ENCODE measurements at regions not wholly inside any gene's neighbourhood (a gene's known extent, or its start where the extent isn't known, plus 50 kb on each side); places are given as distances from the start of the nearest gene placed in this dataset.

- Histone ChIP-seq H3K27me3 (no peaks in the 10 kb centered on the region), H3K27ac (no peak overlapping the region), H3K36me3 (no peaks in the 10 kb centered on the region), H3K9me3 (no peaks in the 10 kb centered on the region), H3K4me1 (no peaks in the 10 kb centered on the region), H3K4me3 (no peak overlapping the region)
- ATAC-seq = no peak
- in situ Hi-C loops (cut with MboI; ENCODE audit: low sequenced_read_pairs in 4 of 4) = no loop called here
- no peak for TF ChIP-seq POLR2A (IDR thresholded peaks at IDR 0.05)
- TF ChIP-seq, protein P1, sequence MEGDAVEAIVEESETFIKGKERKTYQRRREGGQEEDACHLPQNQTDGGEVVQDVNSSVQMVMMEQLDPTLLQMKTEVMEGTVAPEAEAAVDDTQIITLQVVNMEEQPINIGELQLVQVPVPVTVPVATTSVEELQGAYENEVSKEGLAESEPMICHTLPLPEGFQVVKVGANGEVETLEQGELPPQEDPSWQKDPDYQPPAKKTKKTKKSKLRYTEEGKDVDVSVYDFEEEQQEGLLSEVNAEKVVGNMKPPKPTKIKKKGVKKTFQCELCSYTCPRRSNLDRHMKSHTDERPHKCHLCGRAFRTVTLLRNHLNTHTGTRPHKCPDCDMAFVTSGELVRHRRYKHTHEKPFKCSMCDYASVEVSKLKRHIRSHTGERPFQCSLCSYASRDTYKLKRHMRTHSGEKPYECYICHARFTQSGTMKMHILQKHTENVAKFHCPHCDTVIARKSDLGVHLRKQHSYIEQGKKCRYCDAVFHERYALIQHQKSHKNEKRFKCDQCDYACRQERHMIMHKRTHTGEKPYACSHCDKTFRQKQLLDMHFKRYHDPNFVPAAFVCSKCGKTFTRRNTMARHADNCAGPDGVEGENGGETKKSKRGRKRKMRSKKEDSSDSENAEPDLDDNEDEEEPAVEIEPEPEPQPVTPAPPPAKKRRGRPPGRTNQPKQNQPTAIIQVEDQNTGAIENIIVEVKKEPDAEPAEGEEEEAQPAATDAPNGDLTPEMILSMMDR (IDR thresholded peaks at IDR 0.05 in 4 of 5, conservative IDR thresholded peaks at IDR 0.05 in 1 of 5) = no peak
- intact Hi-C loops (cut with DNase I; ENCODE audit: low total_unique reads) = no loop called here
- no peak for DNase-seq
These were observed 791.4 kb upstream of the RBFOX1 start for GRCh38 chr16:6541267-6541666.

- no peak overlapping the region for H3K27ac ChIP-seq
- in situ Hi-C loops (cut with MboI; ENCODE audit: low sequenced_read_pairs in 4 of 4) (no loop called here), intact Hi-C loops (cut with DNase I; ENCODE audit: low total_unique reads) (no loop called here)
- H3K4me1 ChIP-seq = no peaks in the 10 kb centered on the region
- H3K9me3 ChIP-seq = no peaks in the 10 kb centered on the region
- DNase-seq (no peak), ATAC-seq (no peak)
- H3K36me3 ChIP-seq = no peaks in the 10 kb centered on the region
- H3K27me3 ChIP-seq = no peaks in the 10 kb centered on the region
- H3K4me3 ChIP-seq = no peak overlapping the region
- TF ChIP-seq POLR2A (IDR thresholded peaks at IDR 0.05) = no peak
- TF ChIP-seq, protein P1 (IDR thresholded peaks at IDR 0.05 in 4 of 5, conservative IDR thresholded peaks at IDR 0.05 in 1 of 5) = no peak
These were observed 796.2 kb upstream of the RBFOX1 start for GRCh38 chr16:6536411-6536810.

DNA sequence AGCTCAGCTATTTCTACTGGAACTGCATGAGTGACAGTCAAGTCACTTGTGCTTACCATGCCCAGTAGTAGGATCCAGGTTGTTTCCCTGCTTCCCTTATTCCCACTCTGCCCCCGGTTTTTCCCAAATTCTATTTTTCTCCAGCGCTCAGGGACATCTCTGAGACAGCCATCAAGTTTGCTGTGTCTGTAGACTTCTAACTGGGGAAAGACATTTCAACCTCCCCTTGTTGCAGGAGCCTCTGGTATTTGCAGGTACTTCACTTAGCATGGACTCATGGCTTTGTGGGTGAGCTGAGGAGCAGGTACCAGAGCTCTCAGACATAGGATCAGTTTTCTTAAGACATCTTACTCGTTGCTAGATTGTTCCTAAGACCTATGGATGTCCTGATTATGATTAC is 801.6 kb upstream of the RBFOX1 start:
- ATAC-seq = no peak
- Histone ChIP-seq H3K36me3 (no peaks in the 10 kb centered on the region), H3K9me3 (no peaks in the 10 kb centered on the region), H3K4me1 (no peaks in the 10 kb centered on the region), H3K27me3 (no peaks in the 10 kb centered on the region), H3K27ac (no peak overlapping the region), H3K4me3 (no peak overlapping the region)
- intact Hi-C loops (cut with DNase I; ENCODE audit: low total_unique reads) = no loop called here
- in situ Hi-C loops (cut with MboI; ENCODE audit: low sequenced_read_pairs in 4 of 4) = no loop called here
- DNase-seq = no peak
- no peak for TF ChIP-seq POLR2A (IDR thresholded peaks at IDR 0.05)
- TF ChIP-seq, protein P1 (IDR thresholded peaks at IDR 0.05 in 4 of 5, conservative IDR thresholded peaks at IDR 0.05 in 1 of 5) = no peak

DNA sequence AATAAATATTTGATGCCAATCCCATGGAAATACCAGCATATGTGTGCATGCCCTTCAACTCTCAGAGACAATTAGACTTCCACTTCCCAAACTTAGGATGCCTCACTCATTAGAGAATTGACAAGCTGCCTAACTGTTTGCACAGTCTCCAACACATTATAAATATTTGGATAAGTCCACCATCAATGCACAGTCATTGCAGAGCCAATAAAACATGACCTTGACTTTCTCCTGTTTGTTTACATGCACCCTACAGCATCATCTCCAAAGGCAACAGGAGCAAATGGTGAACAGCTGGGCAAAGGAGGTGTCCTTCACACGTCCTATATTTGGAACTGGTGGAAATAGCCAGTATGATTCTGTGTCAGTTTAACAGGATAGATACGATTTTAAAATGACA is 804.4 kb upstream of the RBFOX1 start:
- Histone ChIP-seq H3K4me3 (no peak overlapping the region), H3K36me3 (no peaks in the 10 kb centered on the region), H3K27ac (no peak overlapping the region), H3K4me1 (no peaks in the 10 kb centered on the region), H3K27me3 (no peaks in the 10 kb centered on the region), H3K9me3 (no peaks in the 10 kb centered on the region)
- ATAC-seq (no peak), DNase-seq (no peak)
- TF ChIP-seq, protein P1 (IDR thresholded peaks at IDR 0.05 in 4 of 5, conservative IDR thresholded peaks at IDR 0.05 in 1 of 5) = no peak
- in situ Hi-C loops (cut with MboI; ENCODE audit: low sequenced_read_pairs in 4 of 4) (no loop called here), intact Hi-C loops (cut with DNase I; ENCODE audit: low total_unique reads) (no loop called here)

- DNase-seq (no peak), ATAC-seq (no peak)
- Histone ChIP-seq H3K27me3 (no peaks in the 10 kb centered on the region), H3K27ac (no peak overlapping the region), H3K4me3 (no peak overlapping the region), H3K9me3 (no peaks in the 10 kb centered on the region), H3K36me3 (no peaks in the 10 kb centered on the region), H3K4me1 (no peaks in the 10 kb centered on the region)
- in situ Hi-C loops (cut with MboI; ENCODE audit: low sequenced_read_pairs in 4 of 4) (no loop called here), intact Hi-C loops (cut with DNase I; ENCODE audit: low total_unique reads) (no loop called here)
- no peak for TF ChIP-seq POLR2A (IDR thresholded peaks at IDR 0.05)
- TF ChIP-seq, protein P1 (IDR thresholded peaks at IDR 0.05 in 4 of 5, conservative IDR thresholded peaks at IDR 0.05 in 1 of 5) = no peak
These were observed 805.0 kb upstream of the RBFOX1 start for GRCh38 chr16:6527646-6528045.
